Renal pelvis (tissue), 1 donor: ENCODE measurements at regions not wholly inside any gene's neighbourhood (a gene's known extent, or its start where the extent isn't known, plus 50 kb on each side); places are given as distances from the start of the nearest gene placed in this dataset.
"Not testable (repeated sequence)": the region's sequence is repeated elsewhere in the genome, so short reads cannot be mapped to it uniquely, and the experiment has no call there.

ENCODE experiments used
- DNase-seq: peaks from one replicate; pipeline ENCODE4 v3.0.0-alpha.2; 2013

GRCh38 chr9:38518826-38519225 lies 94.6 kb upstream of the IGFBPL1 start:
- no peak for DNase-seq

GRCh38 chr9:38516273-38516672 lies 92.0 kb upstream of the IGFBPL1 start:
- DNase-seq, result not testable (repeated sequence)

- not testable (repeated sequence) for DNase-seq
Observed at GRCh38 chr9:38515055-38515454, 90.8 kb upstream of the IGFBPL1 start.

GRCh38 chr9:38510340-38510739 lies 86.1 kb upstream of the IGFBPL1 start:
- not testable (repeated sequence) for DNase-seq

GRCh38 chr9:38507587-38507986 lies 83.3 kb upstream of the IGFBPL1 start:
- no peak for DNase-seq

GRCh38 chr9:38500171-38500570 lies 75.9 kb upstream of the IGFBPL1 start:
- peak; percentile 54 for DNase-seq

- not testable (repeated sequence) for DNase-seq
Observed at GRCh38 chr9:38498551-38498950, 74.3 kb upstream of the IGFBPL1 start.

- no peak for DNase-seq
Observed at GRCh38 chr9:38489057-38489456, 64.8 kb upstream of the IGFBPL1 start.

GRCh38 chr9:38488156-38488698 lies 64.0 kb upstream of the IGFBPL1 start:
- no peak for DNase-seq

- DNase-seq, result not testable (repeated sequence)
Observed at GRCh38 chr9:38487418-38488155, 63.3 kb upstream of the IGFBPL1 start.

GRCh38 chr9:38486837-38487236 lies 62.6 kb upstream of the IGFBPL1 start:
- DNase-seq, result no peak

GRCh38 chr9:38486056-38486615 lies 61.9 kb upstream of the IGFBPL1 start:
- DNase-seq, result peak; percentile 22

GRCh38 chr9:38484076-38484665 lies 59.9 kb upstream of the IGFBPL1 start:
- DNase-seq, result not testable (repeated sequence)

GRCh38 chr9:38482918-38483592 lies 58.8 kb upstream of the IGFBPL1 start:
- no peak for DNase-seq

GRCh38 chr9:38478211-38478610 lies 54.0 kb upstream of the IGFBPL1 start:
- DNase-seq, result no peak

- DNase-seq, result not testable (repeated sequence)
Observed at GRCh38 chr9:38474476-38474875, 50.2 kb upstream of the IGFBPL1 start.
